Breast epithelium (tissue), 4 donors: ENCODE measurements at regions not wholly inside any gene's neighbourhood (a gene's known extent, or its start where the extent isn't known, plus 50 kb on each side); places are given as distances from the start of the nearest gene placed in this dataset.

Experiments
- DNase-seq, 2 donors: peaks; one replicate each; pipeline ENCODE4 v3.0.0-alpha.2; 2019; ENCODE audit warnings: low spot score in 2 of 2
- H3K27ac ChIP-seq, 2 donors: fragments of 200-600 bp; sonication (generic) in 1 of 2; one replicate each; pipeline ENCODE4 v1.5.1; 2016 to 2019; ENCODE audit warnings: mild to moderate bottlenecking in 1 of 2
- H3K27me3 ChIP-seq, 2 donors: fragments of 200-600 bp; sonication (generic) in 1 of 2; one replicate each; pipeline versions ENCODE4 v1.5.1 to v1.6.0; 2017 to 2019; ENCODE audit warnings: control low read depth in 1 of 2, mild to moderate bottlenecking in 1 of 2
- H3K36me3 ChIP-seq: fragments of 200-600 bp; one replicate; pipeline ENCODE4 v1.5.1; 2019
- H3K4me1 ChIP-seq, 2 donors: fragments of 200-600 bp; sonication (generic); one replicate each; pipeline ENCODE4 v1.5.1; 2016 to 2019; ENCODE audit warnings: control low read depth in 1 of 2
- H3K4me3 ChIP-seq, 3 donors: fragments of 200-600 bp; sonication (generic); 1 replicate in 2 of 3; 2 replicates in 1 of 3; pipeline ENCODE4 v1.5.1; 2016 to 2019; ENCODE audit warnings: mild to moderate bottlenecking in 3 of 3, moderate library complexity in 2 of 3
- H3K9me3 ChIP-seq, 2 donors: fragments of 200-600 bp; sonication (generic) in 1 of 2; one replicate each; pipeline ENCODE4 v1.5.1; 2016 to 2019; ENCODE audit warnings: control low read depth in 1 of 2
- POLR2A ChIP-seq: fragments of 450-650 bp; IDR thresholded peaks from one replicate; pipeline ENCODE4 v1.6.1; 2016; ENCODE audit warnings: antibody characterized with exemption, mild to moderate bottlenecking, moderate library complexity
- POLR2AphosphoS5 ChIP-seq, 3 donors: sonication (generic); formaldehyde crosslinking; IDR thresholded peaks; one replicate each; pipeline ENCODE4 v1.6.1; 2017; ENCODE audit warnings: antibody characterized with exemption in 3 of 3
- intact Hi-C: fragments of 100-400 bp; cut with DNase I; formaldehyde crosslinking; loops from one replicate; pipeline ENCODE4 v1.15.1; 2023; ENCODE audit warnings: low total_unique reads
- TF ChIP-seq, protein P1 (sequence below), 3 donors: fragments of 450-650 bp; IDR thresholded peaks; one replicate each; pipeline ENCODE4 v1.5.1; 2016 to 2017; ENCODE audit warnings: antibody characterized with exemption in 3 of 3, mild to moderate bottlenecking in 3 of 3, moderate library complexity in 3 of 3

DNA sequence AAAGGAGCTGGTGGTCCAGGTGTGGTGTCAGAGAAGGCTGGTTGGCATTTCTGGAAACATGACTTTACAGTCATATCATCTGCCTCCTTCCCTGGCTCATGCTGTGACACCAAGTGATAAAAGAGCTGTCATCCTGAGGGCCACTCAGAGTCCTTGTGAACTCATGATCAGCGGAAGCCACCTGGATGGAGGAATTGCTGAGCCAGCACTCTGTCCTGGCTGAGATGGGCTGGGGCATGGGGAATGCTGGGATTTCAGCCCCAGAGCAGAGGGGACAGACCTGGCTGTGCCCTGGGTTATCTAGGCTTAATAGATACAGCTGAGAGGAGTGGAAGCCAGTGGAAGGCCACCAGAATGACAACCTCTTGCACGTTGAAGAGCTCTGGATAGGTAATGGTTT lies 214.3 kb downstream of the DHX35 start:
- no peaks in the 10 kb centered on the region for H3K36me3 ChIP-seq
- intact Hi-C loops, result no loop called here
- no peak for TF ChIP-seq POLR2A
- TF ChIP-seq, protein P1, sequence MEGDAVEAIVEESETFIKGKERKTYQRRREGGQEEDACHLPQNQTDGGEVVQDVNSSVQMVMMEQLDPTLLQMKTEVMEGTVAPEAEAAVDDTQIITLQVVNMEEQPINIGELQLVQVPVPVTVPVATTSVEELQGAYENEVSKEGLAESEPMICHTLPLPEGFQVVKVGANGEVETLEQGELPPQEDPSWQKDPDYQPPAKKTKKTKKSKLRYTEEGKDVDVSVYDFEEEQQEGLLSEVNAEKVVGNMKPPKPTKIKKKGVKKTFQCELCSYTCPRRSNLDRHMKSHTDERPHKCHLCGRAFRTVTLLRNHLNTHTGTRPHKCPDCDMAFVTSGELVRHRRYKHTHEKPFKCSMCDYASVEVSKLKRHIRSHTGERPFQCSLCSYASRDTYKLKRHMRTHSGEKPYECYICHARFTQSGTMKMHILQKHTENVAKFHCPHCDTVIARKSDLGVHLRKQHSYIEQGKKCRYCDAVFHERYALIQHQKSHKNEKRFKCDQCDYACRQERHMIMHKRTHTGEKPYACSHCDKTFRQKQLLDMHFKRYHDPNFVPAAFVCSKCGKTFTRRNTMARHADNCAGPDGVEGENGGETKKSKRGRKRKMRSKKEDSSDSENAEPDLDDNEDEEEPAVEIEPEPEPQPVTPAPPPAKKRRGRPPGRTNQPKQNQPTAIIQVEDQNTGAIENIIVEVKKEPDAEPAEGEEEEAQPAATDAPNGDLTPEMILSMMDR (IDR thresholded peaks at IDR 0.05), result no peak
- no peak for TF ChIP-seq POLR2AphosphoS5 (IDR thresholded peaks at IDR 0.05)

DNA sequence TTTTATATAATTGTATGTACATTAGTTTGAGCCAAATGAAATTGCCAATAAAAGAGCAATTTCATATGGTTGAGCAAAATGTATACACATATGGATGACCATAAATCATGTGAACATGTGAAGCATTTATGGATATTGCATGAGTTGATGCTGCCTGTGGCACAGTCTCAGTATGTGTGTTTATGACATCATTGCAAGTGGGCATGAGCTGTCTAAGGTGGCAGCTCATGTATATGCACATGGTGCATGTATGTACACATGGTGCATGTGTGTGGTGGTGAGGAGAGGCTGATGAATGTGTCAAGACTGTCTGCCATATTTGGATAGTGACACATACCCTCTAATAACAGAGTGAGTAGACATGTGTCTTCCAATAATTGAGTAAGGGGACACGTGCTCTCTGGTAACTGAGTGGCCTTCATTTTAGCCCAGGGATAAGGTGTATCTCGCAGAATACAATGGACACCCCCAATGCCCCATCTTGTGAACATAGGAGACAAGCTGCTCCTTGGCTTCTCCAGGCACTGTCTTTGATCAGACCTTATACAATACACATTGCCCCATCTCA lies 208.8 kb downstream of the DHX35 start:
- no peak for TF ChIP-seq POLR2A
- TF ChIP-seq, protein P1 (IDR thresholded peaks at IDR 0.05), result no peak
- Histone ChIP-seq H3K4me1 (no peaks in the 10 kb centered on the region), H3K36me3 (no peaks in the 10 kb centered on the region), H3K27me3 (no peaks in the 10 kb centered on the region), H3K27ac (no peak overlapping the region), H3K4me3 (no peak overlapping the region), H3K9me3 (no peaks in the 10 kb centered on the region)
- intact Hi-C loops, result no loop called here
- DNase-seq, result no peak

More for the DNA sequence above, 214.3 kb downstream of the DHX35 start:
- no peaks in the 10 kb centered on the region for H3K27me3 ChIP-seq
- DNase-seq, result no peak
- H3K9me3 ChIP-seq, result no peaks in the 10 kb centered on the region
- H3K27ac ChIP-seq, result no peak overlapping the region
- H3K4me3 ChIP-seq, result no peak overlapping the region
- no peaks in the 10 kb centered on the region for H3K4me1 ChIP-seq

DNA sequence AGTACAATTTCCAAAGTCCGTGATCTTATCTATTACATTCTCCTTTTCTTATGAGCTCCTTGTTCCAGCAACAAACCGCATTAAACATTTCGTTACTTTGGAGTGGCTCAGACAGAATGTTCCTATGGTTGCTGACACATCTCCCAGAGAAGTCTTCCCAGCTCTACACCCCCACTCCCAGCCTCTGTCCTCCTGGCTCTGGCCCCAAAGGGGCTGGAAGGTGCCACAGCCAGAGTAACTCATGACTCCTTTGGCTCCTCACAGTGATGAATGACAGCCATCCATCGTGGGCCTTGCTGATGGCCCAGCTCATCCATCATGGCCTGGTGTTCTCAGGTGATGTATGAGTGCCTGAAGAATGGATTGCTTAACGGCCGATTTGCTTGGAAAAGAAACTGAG lies 203.0 kb downstream of the DHX35 start:
- Histone ChIP-seq H3K4me1 (no peaks in the 10 kb centered on the region), H3K9me3 (no peaks in the 10 kb centered on the region), H3K27ac (peak overlapping the region in 1 of 2 donors; percentile 26), H3K36me3 (no peaks in the 10 kb centered on the region), H3K4me3 (no peak overlapping the region), H3K27me3 (no peaks in the 10 kb centered on the region)
- DNase-seq, result no peak
- TF ChIP-seq POLR2AphosphoS5 (IDR thresholded peaks at IDR 0.05) (no peak), POLR2A (no peak)
- TF ChIP-seq, protein P1 (IDR thresholded peaks at IDR 0.05), result no peak
- intact Hi-C loops, result no loop called here

DNA sequence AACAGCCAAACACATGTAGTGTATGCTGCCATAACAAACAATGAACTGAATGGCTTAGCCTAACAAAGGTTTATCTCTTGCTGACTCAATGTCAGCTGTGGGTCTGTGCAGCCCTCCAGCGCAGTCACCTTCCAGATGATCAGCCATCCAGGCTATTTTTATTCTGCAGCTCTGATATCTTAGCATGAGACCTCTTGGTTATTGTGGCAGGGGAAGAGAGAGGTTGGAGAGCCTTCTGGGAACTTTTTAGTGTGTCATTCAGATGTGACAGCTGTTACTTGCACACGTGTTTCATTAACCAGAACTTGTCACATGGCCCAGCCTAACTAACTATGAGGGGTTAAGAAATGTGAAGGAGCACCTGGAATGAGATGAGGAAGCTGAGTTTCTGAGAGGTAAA lies 202.5 kb downstream of the DHX35 start:
- Histone ChIP-seq H3K4me3 (no peak overlapping the region), H3K27ac (peak overlapping the region in 1 of 2 donors; percentile 12), H3K36me3 (no peaks in the 10 kb centered on the region), H3K27me3 (no peaks in the 10 kb centered on the region), H3K4me1 (no peaks in the 10 kb centered on the region), H3K9me3 (no peaks in the 10 kb centered on the region)
- no peak for DNase-seq
- intact Hi-C loops, result no loop called here
- TF ChIP-seq POLR2AphosphoS5 (IDR thresholded peaks at IDR 0.05) (no peak), POLR2A (no peak)
- TF ChIP-seq, protein P1 (IDR thresholded peaks at IDR 0.05), result no peak

DNA sequence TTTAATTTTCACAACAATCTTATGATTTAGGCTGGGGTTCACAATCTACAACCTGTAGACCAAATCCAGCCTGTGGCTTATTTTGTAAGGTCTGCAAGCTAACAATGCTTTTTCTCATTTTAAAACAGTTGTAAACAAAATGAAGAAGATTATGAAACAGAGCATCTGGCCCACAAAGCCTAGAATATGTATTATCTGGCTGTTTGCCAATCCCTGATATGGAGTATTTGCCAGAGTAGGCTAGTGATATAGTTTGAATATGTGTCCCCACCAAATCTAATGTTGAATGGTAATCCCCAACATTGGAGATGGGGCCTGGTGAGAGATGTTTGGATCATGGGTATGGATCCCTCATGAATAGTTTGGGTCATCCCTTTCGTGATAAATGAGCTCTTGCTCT lies 201.8 kb downstream of the DHX35 start:
- Histone ChIP-seq H3K27me3 (no peaks in the 10 kb centered on the region), H3K4me1 (no peaks in the 10 kb centered on the region), H3K36me3 (no peaks in the 10 kb centered on the region), H3K9me3 (no peaks in the 10 kb centered on the region), H3K27ac (no peak overlapping the region), H3K4me3 (no peak overlapping the region)
- intact Hi-C loops, result no loop called here
- TF ChIP-seq POLR2AphosphoS5 (IDR thresholded peaks at IDR 0.05) (no peak), POLR2A (no peak)
- TF ChIP-seq, protein P1 (IDR thresholded peaks at IDR 0.05), result no peak
- DNase-seq, result no peak
